NT2/D1 (cell line): ENCODE measurements at regions not wholly inside any gene's neighbourhood (a gene's known extent, or its start where the extent isn't known, plus 50 kb on each side); places are given as distances from the start of the nearest gene placed in this dataset.

Experiments used
- YY1 ChIP-seq: IDR thresholded peaks from 2 replicates; pipeline ENCODE4 v1.6.1; 2011; ENCODE audit not compliant: insufficient read length, insufficient read depth
- ZNF274 ChIP-seq: IDR thresholded peaks from 2 replicates; pipeline ENCODE4 v1.6.1; 2011; ENCODE audit warnings: mild to moderate bottlenecking, low read depth, low read length

DNA sequence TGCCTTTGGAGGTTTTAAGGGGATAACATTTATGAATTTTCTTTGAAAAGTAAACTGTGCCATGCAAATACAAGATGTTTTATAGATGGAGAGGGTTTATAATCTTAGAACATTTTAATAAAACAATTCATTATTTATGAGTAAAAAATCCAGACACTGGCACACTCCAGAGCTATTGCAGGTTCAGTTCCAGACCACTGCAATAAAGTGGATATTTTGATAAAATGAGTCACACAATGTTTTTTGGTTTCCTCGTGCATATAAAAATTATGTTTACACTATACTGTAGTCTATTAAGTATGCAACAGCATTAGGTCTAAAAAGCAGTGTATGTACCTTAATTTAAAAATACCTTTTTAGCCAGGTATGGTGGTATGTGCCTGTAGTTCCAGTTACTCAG is 146.2 kb upstream of the ZBED5 start:
- TF ChIP-seq ZNF274 (no peak), YY1 (no peak)
